Hematopoietic multipotent progenitor cell treated with erythropoietin and hydrocortisone succinate and interleukin-3 and kit ligand, for 15 days (in vitro differentiated cells): ENCODE measurements at regions not wholly inside any gene's neighbourhood (a gene's known extent, or its start where the extent isn't known, plus 50 kb on each side); places are given as distances from the start of the nearest gene placed in this dataset.

Source experiments
- DNase-seq: peaks from one replicate; pipeline ENCODE4 v3.0.0-alpha.2; 2015; ENCODE audit warnings: low spot score

DNA sequence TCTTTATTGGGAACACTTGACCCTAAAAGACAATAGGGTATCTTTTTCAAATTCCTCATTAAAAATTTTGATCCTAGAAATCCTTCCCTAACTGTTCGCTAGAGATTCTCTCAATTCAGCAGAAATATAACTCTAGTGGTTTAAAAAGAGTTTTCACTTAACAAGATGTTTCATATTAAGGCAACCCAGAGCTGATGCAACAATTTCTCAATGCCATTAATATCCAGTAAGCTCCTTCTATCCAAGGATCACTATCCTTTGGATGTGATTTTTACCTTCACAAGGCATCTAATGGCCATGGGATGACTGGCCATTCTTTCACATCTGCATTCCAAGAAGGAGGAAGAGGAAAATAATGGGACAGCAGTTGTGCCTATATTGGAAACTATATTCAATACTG is 183.4 kb downstream of the ANKRD50 start:
- no peak for DNase-seq

DNA sequence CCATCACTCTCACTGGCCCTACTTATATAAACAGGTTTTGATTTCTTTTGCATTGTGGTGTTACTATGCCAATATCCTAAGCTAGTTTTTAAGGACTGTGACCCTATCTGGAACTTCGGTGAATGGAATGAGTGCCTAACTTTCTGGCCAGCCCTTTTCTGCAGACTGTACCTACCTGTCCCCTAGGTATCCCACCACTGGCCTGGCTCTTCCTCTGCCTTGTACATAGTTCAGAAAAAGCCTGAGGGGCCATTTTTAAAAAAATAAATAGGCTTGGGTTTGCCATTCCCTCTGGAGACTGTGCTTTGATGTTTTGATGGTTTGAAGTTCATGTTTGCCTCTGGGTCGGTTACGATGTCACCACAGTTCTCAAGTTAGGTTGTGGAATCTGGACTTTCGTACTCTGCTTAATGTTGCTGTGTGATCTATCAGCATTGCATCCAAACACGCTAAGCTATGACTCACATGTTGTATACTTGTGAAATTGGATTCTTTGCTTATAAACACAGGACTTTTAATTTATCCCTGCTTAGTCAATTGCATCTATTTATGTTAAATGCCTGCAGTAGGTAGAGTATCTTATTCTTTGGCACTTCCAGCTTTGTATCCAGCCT is 182.0 kb downstream of the ANKRD50 start:
- DNase-seq: no peak

DNA sequence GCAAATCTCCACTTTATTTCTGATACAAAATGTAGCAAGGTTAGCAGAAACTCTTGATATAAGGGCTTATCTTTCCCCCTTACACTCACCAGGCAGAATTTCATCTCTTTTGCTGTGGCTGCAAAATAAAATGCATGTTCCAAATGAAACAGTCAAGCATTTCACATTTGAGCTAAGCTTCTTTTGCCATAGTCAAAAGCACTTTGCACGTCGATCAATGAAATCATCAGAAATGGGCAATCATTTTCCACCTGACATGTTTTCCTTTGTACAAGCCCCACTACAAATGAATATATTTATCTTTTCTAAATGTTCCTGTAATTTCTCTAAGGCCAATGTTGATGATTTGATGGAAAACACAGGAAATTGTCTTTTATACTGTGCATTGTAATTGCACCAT is 178.4 kb downstream of the ANKRD50 start:
- no peak for DNase-seq

DNA sequence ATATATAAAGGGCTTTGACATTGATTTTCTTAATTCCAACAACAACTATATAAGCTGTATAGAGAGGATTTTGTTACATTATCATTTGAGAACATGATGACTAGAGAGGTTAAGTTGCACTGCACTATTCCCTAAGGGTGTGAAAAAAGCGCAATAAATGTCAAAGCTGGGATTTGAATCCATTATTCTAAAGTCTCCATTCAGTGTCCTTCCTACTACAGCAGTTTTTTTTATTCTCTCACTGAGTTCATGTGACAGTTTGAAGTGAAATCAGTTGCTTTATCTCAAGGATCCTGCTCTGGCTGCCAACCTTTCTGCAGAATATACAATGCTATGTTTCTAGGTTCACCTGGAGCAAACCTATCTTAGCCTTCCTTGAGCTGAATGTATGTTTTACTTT is 177.5 kb downstream of the ANKRD50 start:
- DNase-seq: no peak

DNA sequence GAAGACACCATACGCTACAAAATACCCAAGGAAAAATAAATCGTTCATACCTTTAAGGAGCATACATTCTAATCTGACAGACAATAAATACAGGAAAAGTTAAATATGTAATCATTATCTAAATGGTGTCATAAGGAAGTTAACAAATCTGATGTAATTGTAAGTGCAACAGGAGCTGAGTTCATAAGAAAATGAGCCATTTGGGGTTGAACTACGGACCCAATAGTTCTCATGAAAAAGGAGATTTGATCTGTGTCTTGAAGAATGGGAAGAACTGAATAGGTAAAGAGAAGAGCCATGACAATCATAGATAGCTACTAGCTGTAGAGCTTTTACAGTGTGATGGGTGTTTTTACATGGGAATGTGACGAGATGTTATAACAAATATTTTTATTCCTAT is 175.6 kb downstream of the ANKRD50 start:
- no peak for DNase-seq

DNA sequence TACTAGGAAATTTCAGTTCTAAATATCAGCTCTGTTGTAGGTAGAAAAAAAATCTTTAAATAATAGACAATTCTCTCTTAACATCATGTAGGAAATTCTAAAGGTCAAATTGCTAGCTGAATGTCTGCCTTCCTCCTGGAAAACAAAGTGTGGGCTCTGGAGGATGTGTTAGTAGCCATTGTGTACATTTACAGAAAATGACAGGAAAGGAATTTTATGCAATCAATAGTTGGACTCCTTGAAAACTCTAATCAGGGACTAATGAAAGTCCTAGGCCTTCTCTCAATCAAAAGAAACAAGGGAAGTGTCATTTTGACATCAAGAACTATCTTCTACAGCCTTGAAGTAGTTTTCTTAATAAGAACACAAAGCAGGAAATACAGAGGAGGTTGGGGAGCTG is 174.6 kb downstream of the ANKRD50 start:
- no peak for DNase-seq

DNA sequence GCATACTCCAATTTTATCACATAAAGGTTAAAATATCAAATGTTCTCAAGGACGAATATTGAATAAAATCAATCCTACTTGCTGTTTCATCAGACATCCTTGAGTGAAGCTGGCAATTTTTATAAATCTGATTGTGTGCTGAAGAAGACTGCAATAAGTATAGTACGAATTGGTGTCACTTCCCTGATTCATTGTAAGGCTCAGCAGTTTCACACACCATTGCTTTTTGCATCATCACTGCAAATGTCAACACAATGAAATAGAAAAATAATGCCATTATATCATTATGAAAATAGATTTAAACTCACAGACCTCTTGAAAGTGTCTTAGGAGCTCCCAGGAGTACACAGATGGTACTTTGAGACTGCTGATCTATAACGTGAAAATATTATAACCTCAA is 172.5 kb downstream of the ANKRD50 start:
- DNase-seq: no peak

DNA sequence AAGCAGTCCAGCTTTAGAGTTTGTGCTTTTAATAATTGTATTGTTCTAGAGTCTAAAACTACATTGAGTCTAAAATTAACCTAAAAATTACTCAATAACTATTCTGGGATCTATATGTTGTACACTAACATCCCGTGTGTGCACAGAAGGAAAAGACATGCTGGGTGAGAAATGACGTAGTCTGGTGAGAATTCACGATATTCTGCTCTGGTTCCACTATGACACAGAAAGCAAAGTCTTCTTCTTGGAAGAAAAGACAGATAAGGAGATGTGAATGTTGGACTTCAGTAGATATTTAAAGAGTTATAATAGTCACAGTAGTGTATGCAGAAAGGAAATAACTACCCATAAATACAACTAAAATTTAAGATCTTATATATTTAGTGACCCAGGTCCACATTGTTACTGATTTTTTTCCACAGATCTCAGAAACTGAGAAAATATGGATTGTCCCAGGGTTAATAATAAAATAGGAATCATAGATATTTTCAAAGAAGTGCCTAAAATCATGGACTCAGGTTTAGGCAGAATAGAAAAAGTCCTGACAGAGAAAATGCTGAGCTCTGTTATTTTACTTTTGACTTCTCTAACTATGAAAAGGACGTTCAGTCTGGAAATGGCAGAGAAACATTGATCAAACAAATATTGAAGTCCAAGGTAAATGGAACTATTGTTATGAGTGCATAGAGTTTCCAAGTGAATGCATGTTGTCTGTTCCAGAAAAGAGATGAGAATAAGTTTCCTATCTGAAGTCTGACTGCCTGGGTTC is 170.7 kb downstream of the ANKRD50 start:
- DNase-seq: no peak

DNA sequence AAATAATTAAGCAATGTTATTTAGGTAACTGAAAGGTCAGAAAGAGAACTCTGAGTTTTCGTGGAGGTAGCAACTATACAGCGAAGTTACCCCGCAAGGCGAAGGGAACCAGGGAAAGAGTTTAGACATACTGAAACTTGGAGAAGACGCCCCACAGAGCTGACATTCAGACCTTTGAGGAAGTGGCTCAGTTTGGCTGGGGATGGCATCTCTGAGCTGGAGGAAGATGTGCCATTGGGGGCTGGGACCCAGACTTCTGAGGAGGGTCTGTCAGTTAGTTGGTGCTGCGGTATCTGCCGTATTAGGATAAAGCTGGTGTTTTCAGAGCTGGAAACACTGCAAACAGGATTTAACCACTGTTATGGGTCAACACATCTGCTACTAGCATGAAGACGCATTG is 156.6 kb downstream of the ANKRD50 start:
- DNase-seq: no peak

DNA sequence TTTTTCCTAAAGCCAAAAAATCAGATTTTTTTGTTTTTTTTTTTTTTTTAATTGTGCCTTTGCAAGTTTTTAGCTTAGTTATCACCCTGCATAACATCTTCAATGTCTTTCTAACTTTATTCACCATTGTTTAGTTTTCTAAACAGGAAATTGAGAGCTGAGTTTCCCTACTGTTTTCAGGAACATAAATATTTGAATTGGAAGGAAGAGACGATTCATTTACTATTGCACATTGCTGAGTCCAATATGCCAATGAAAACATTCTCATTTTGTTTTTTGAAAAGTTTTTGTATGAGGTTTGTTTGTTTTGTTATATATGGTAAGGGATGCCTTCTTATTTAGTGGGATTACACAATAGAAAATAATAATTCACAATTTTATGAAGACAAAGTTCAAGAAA is 148.4 kb downstream of the ANKRD50 start:
- no peak for DNase-seq

DNA sequence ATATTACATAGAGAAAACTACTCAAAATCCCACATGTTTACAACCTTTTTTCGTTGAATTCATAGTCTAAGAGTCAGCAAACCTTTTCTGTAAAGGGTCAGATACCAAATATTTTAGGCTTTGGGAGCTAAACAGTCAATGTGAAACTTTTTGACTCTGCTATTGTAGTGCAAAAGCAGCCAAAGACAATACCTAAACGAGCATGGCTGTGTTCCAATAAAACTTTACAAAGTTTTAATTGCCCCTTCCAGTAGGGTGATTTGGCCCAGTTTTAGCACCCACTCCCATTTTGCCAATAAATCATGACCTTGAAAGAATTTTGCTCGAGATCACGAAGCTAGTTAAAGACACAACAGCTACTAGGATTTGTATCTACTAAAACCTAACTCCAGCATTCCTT is 147.2 kb downstream of the ANKRD50 start:
- DNase-seq: no peak

DNA sequence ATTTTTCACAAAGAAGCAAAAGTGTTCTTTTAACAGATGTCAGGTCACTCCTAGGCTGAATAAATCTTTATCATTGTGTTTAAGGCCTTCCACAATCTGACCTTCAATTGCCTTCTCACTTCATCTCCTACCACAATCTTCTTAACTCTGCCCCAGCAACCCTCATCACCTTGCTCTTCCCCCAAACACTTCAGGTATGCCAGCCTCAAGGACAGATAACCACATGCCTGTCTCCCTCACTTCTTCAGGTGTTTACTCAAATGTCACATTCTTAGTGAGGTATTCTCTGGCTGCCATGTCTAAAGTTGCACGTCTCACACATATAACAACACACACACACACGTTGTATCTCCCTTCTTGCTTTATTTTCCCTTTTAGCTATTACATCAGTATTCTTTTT is 146.5 kb downstream of the ANKRD50 start:
- no peak for DNase-seq

DNA sequence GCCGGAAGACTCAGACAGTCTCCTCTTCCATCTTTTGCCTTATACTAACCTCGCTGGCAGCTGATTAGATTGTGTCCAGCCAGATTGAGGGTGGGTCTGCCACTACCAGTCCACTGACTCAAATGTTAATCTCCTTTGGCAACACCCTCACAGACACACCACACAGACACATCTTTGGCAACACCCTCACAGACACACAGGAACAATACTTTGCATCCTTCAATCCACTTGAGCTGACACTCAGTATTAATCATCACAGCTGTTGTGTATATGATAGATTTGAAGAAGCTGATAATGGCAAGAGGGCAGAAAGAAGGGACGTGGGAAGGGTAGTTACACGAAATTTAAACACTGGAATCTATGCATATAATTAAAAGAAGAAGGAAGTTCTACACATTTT is 139.5 kb downstream of the ANKRD50 start:
- no peak for DNase-seq

DNA sequence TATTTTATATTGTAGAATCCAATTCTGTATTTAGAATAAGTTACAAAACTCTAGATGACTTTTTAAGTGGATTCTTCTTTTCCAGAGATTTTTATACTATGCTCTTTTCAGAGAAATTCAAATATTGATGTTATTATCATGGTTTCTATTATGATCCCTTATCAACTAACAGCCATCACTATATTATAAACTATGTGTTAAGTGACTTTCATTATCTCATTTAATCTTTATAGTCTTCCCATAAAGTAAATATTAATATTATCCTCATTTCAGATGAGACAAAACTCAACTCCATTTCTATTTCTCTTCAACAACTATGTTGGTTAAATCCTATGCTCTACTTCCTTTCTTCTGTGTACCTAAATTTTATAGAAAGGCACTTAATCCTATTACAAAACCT is 132.6 kb downstream of the ANKRD50 start:
- no peak for DNase-seq

DNA sequence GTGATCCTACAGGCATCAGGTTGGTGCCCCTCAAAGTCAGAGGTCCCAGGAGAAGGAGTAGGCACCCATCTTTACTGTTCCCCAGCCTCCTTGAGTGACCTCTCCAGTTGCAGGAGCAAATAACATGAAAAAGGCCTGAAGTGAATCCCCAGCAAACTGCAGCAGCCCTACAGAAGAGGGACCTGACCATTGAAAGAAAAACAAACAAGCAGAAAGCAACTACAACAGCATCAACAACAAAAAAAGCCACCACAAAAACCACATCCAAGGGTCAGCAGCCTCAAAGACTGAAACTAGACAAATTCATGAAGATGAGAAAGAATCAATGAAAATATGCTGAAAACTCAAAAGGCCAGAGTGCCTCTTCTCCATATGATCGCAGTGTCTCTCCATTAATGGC is 128.7 kb downstream of the ANKRD50 start:
- no peak for DNase-seq

DNA sequence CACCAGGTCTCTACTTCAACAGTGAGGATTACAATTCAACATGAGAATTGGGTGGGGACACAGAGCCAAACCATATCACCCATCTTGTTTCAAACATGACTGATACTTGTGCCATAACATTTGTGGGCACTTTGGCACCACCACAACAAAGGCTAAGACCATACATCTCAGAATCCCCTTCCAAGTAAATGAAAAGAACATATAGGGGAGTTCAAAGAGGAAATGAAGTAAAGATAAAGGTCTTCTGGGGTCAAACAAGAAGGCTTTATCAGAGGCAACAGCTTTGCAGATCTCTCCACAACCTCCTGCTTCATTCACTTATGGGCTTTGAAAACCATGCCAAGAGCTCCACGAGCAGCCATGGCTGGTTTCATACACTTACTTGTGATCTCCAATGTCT is 122.7 kb downstream of the ANKRD50 start:
- no peak for DNase-seq

DNA sequence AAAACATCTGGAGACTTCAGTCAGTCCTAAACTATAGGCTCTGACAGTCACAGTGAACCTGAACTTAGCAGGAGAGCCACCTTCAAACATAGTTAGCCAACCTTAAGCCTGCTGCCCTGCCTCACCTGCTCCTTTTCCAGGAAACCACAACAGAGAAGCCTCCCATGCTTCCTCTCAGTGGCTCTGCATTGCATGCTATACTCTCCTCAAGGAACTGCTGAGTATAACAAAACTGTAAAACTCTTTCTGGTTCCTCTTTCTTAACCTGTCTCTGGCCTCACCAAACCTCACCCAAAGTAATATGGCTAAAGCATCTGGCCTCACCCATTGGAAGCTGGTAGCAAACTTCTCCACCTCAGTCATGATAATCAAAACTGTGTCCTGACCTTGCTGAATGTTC is 122.1 kb downstream of the ANKRD50 start:
- DNase-seq: no peak

DNA sequence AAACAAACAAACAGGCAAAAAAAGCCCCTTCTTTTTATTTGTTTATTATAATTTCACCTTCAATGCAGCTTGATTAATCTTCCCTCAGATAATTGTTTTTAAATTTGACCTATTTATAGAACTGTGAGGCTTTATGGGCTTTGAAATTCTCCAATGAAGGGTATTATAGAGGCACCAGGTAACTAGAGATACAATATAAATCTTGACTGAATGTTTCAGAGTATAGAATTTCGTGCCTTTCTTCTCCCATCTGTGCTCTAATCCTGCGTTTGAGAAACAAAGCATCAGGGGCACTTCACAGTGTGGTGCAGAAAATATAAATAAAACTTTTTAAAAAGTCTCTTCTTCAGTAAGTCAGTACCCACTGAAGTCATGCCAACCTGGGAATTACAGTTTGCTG is 120.9 kb downstream of the ANKRD50 start:
- no peak for DNase-seq

DNA sequence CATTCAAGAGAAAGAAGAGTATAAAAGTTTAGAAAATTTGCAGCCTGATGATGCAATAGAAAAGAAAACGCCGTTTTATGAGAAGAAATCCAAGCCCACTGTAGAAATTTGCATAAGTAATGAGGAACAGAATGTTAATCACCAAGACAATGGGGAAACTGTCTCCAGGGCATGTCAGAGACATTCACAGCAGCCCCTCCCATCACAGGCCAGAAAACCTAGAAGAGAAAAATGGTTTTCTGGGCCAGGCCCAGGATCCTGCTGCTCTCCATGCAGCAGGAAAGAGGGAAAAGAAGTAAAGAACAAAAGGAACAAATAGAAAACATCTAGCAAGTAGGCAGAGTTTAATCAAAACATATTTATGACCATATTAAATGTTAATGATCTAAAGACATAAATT is 119.0 kb downstream of the ANKRD50 start:
- DNase-seq: no peak

DNA sequence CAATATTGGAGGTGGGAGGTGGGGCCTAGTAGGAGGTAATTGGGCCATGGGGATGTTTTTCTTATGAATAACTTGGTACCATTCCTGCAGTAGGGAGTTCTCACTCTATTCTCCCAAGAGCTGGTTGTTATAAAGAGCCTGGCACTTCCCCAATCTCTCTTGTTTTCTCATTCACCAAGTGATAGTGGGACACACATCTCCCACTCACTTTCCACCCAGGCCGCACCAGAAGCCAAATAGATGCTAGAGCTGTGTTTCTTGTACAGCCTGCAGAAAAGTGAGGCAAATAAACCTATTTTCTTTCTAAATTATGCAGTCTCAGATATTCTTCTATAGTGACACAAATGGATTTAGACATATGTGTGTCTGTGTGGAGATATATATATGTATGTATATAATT is 117.6 kb downstream of the ANKRD50 start:
- DNase-seq: no peak

DNA sequence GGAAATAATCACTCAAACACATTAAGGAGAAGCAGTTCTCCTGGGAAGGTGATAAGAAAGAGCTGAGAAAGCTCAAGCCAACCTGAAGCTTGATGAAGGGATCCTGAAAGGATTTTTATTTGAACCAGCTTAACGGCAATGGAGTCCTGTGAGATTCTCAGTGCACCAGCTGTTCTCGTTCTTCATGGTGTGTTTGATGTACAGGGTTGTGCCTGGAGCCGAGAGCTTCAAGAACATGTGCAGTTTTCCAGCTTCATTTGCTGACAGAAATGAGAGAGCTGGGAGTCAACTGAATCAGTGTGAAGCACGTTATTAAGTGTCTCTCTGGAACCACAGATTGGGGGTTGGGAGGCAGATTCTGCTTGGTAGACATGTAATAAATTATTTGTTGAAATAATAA is 115.7 kb downstream of the ANKRD50 start:
- DNase-seq: no peak

DNA sequence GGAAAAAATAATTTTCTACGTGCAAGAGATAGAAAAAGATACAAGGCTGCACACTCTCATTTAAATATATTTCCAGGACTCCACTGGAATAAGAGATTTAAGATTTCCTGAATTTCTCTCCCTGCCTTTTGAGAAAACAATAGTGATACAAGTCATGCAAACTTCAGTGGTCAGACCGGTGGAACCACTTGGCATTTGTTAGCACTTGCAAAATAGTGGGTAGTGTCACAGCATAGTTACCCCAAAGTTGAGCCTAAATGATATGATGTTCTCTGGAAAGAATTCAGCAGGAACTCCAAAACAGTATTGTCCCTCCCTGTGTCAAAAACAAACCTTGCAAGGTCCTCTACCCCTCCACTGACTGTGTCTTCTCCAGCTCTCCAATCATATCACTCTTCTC is 102.3 kb downstream of the ANKRD50 start:
- no peak for DNase-seq
